ENCODE measurements at regions not wholly inside any gene's neighbourhood (a gene's known extent, or its start where the extent isn't known, plus 50 kb on each side); places are given as distances from the start of the nearest gene placed in this dataset.
"Not testable (repeated sequence)": the region's sequence is repeated elsewhere in the genome, so short reads cannot be mapped to it uniquely, and the experiment has no call there.

- Mint-ChIP-seq H3K4me3 (no peak overlapping the region), H3K9me3 (no peaks in the 10 kb centered on the region), H3K4me1 (no peaks in the 10 kb centered on the region), H3K27me3 (ENCODE audit: insufficient read depth, low read depth) (peaks cover 6% of the 10 kb centered on the region), H3K36me3 (no peaks in the 10 kb centered on the region), H3K27ac (no peak overlapping the region)
- H3K27me3 ChIP-seq: no peaks in the 10 kb centered on the region
- H3K4me3 ChIP-seq: no peak overlapping the region
- no peak overlapping the region for H3K27ac ChIP-seq
- no peaks in the 10 kb centered on the region for H3K79me2 ChIP-seq (ENCODE audit: low read depth)
- no peaks in the 10 kb centered on the region for H3K36me3 ChIP-seq
- H3F3A ChIP-seq (ENCODE audit: low read depth): no peaks in the 10 kb centered on the region
- no peak overlapping the region for H3K4me2 ChIP-seq
- no peak for DNase-seq (ENCODE audit: low spot score)
- peaks cover 9% of the 10 kb centered on the region for H3K4me1 ChIP-seq
- TF ChIP-seq CTCF (IDR thresholded peaks at IDR 0.05) (no peak), EZH2 (IDR thresholded peaks at IDR 0.05) (no peak), EZH2phosphoT487 (IDR thresholded peaks at IDR 0.05) (no peak)
- no peak overlapping the region for H2AFZ ChIP-seq (replicated peaks)
- H4K20me1 ChIP-seq (ENCODE audit: low read depth): no peaks in the 10 kb centered on the region
- H3K9me3 ChIP-seq (ENCODE audit: low read depth): no peaks in the 10 kb centered on the region
- H3K9ac ChIP-seq: no peak overlapping the region
These were observed 148.7 kb upstream of the ATP2B2 start for GRCh38 chr3:10653866-10654611.

DNA sequence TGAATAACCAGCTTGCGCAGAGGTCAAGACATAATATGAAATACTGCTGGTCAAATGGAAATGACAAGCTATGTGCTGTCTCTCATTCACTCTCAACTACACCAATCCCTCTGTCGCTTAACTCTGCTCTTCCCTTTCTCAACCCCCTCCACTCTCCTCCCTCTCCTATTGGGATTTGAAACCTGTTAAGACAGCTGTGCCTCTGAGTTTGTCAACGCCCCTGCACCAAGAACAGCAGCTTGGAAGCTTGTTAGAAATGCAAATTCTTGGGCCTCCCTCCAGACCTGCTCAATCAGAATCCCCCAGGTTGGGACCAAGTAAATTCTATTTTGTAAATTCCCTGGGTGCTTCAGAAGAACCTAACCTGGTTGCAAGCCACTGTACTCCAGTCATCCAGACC, 149.7 kb upstream of the ATP2B2 start:
- Histone ChIP-seq H3K36me3 (no peaks in the 10 kb centered on the region), H3K9me3 (ENCODE audit: low read depth) (no peaks in the 10 kb centered on the region), H3K79me2 (ENCODE audit: low read depth) (no peaks in the 10 kb centered on the region), H3F3A (ENCODE audit: low read depth) (no peaks in the 10 kb centered on the region), H3K27me3 (no peaks in the 10 kb centered on the region), H3K9ac (no peak overlapping the region), H4K20me1 (ENCODE audit: low read depth) (no peaks in the 10 kb centered on the region), H3K4me3 (no peak overlapping the region), H3K4me2 (no peak overlapping the region), H3K27ac (no peak overlapping the region), H2AFZ (replicated peaks) (no peak overlapping the region), H3K4me1 (peaks cover 9% of the 10 kb centered on the region)
- no peak for DNase-seq (ENCODE audit: low spot score)
- Mint-ChIP-seq H3K27me3 (ENCODE audit: insufficient read depth, low read depth) (peaks cover 10% of the 10 kb centered on the region), H3K4me1 (no peaks in the 10 kb centered on the region), H3K27ac (peak overlapping the region; percentile 43), H3K36me3 (no peaks in the 10 kb centered on the region), H3K9me3 (no peaks in the 10 kb centered on the region), H3K4me3 (no peak overlapping the region)
- TF ChIP-seq EZH2 (IDR thresholded peaks at IDR 0.05): no peak
- TF ChIP-seq CTCF (IDR thresholded peaks at IDR 0.05): no peak
- no peak for TF ChIP-seq EZH2phosphoT487 (IDR thresholded peaks at IDR 0.05)

- H3K4me1 ChIP-seq; H3K27ac Mint-ChIP-seq; H3K4me1 Mint-ChIP-seq; H3K36me3 Mint-ChIP-seq; H3K36me3 ChIP-seq; H2AFZ ChIP-seq (replicated peaks); DNase-seq (ENCODE audit: low spot score); H3K4me2 ChIP-seq; H3K27ac ChIP-seq; H3F3A ChIP-seq (ENCODE audit: low read depth); H3K4me3 ChIP-seq; H3K79me2 ChIP-seq (ENCODE audit: low read depth); H3K9me3 ChIP-seq (ENCODE audit: low read depth); H3K9ac ChIP-seq; H3K27me3 ChIP-seq; H4K20me1 ChIP-seq (ENCODE audit: low read depth); H3K9me3 Mint-ChIP-seq; H3K4me3 Mint-ChIP-seq: not testable (repeated sequence)
- H3K27me3 Mint-ChIP-seq (ENCODE audit: insufficient read depth, low read depth): peaks cover 11% of the 10 kb centered on the region
These were observed 152.0 kb upstream of the ATP2B2 start for GRCh38 chr3:10657339-10657738.

GRCh38 chr3:10665592-10665991, 150.4 kb upstream of the SLC6A11 start:
- H3K9me3 ChIP-seq (ENCODE audit: low read depth): no peaks in the 10 kb centered on the region
- H3K27me3 Mint-ChIP-seq (ENCODE audit: insufficient read depth, low read depth): peaks cover 15% of the 10 kb centered on the region
- no peaks in the 10 kb centered on the region for H4K20me1 ChIP-seq (ENCODE audit: low read depth)
- no peak overlapping the region for H3K4me2 ChIP-seq
- H3K36me3 ChIP-seq: no peaks in the 10 kb centered on the region
- H3K27me3 ChIP-seq: no peaks in the 10 kb centered on the region
- H3K27ac ChIP-seq: no peak overlapping the region
- no peaks in the 10 kb centered on the region for H3K36me3 Mint-ChIP-seq
- no peak overlapping the region for H3K4me3 ChIP-seq
- H3K9me3 Mint-ChIP-seq: no peaks in the 10 kb centered on the region
- no peak for DNase-seq (ENCODE audit: low spot score)
- H2AFZ ChIP-seq (replicated peaks): no peak overlapping the region
- peaks cover 19% of the 10 kb centered on the region for H3K4me1 ChIP-seq
- H3K79me2 ChIP-seq (ENCODE audit: low read depth): no peaks in the 10 kb centered on the region
- H3K4me1 Mint-ChIP-seq: peaks cover 35% of the 10 kb centered on the region
- peaks cover 4% of the 10 kb centered on the region for H3F3A ChIP-seq (ENCODE audit: low read depth)
- no peak overlapping the region for H3K4me3 Mint-ChIP-seq
- no peak overlapping the region for H3K9ac ChIP-seq
- TF ChIP-seq CTCF (IDR thresholded peaks at IDR 0.05) (no peak), EZH2 (IDR thresholded peaks at IDR 0.05) (no peak), EZH2phosphoT487 (IDR thresholded peaks at IDR 0.05) (no peak)
- no peak overlapping the region for H3K27ac Mint-ChIP-seq
